ENCODE measurements at regions not wholly inside any gene's neighbourhood (a gene's known extent, or its start where the extent isn't known, plus 50 kb on each side); places are given as distances from the start of the nearest gene placed in this dataset.

DNA sequence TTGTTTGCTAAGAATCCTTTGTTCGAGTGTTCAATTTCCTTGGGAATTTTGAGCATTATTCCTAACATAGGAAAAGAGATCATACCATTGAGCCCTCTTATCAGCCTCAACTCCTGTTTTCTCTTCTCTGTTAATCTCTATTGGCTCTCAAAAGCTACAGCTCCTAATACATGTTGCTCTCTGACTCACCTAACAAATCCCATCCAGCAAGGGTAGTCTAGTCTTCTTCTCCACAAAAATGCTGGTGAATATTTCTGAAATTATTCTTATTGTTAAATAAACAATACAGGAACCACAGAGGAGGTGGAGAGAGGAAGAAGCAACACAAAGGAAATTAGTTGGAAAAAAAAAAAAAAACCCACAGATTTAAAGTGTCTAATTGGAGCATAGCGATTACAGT, 325.8 kb upstream of the NAALADL2 start:
- intact Hi-C loops (cut with DNase I) = no loop called here
- Histone ChIP-seq H3K4me3 (no peak overlapping the region), H3K27ac (replicated peaks in 1 of 4) (no peak overlapping the region), H3K36me3 (no peaks in the 10 kb centered on the region), H3K27me3 (no peaks in the 10 kb centered on the region), H3K9me3 (no peaks in the 10 kb centered on the region), H3K4me1 (no peaks in the 10 kb centered on the region)
- 92% methylated on average over 2 of the region's 2 CpGs for WGBS
- TF ChIP-seq, protein P1, sequence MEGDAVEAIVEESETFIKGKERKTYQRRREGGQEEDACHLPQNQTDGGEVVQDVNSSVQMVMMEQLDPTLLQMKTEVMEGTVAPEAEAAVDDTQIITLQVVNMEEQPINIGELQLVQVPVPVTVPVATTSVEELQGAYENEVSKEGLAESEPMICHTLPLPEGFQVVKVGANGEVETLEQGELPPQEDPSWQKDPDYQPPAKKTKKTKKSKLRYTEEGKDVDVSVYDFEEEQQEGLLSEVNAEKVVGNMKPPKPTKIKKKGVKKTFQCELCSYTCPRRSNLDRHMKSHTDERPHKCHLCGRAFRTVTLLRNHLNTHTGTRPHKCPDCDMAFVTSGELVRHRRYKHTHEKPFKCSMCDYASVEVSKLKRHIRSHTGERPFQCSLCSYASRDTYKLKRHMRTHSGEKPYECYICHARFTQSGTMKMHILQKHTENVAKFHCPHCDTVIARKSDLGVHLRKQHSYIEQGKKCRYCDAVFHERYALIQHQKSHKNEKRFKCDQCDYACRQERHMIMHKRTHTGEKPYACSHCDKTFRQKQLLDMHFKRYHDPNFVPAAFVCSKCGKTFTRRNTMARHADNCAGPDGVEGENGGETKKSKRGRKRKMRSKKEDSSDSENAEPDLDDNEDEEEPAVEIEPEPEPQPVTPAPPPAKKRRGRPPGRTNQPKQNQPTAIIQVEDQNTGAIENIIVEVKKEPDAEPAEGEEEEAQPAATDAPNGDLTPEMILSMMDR (IDR thresholded peaks at IDR 0.05) = no peak
- DNase-seq (ENCODE audit: extremely low spot score) = no peak

DNA sequence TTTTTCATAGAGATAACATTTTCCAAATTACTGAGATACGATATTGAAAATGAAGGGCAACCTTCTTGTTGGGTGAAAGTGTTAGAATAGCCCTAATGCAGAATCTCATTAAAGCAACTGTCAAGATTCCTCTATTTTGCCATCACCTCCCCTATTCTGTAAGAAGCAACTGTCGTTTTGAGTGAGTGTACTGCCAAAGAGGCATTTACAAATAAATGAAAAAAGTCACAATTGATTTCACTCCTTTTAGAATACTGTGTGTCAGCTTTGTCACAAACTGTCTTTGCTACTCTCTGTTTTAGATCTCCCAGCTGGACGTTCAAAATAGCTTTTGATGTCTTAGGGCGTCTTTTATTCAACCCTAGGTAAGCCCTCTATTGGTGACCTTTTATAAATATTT, 322.8 kb upstream of the NAALADL2 start:
- 76% methylated on average over 4 of the region's 4 CpGs for WGBS
- intact Hi-C loops (cut with DNase I) = no loop called here

DNA sequence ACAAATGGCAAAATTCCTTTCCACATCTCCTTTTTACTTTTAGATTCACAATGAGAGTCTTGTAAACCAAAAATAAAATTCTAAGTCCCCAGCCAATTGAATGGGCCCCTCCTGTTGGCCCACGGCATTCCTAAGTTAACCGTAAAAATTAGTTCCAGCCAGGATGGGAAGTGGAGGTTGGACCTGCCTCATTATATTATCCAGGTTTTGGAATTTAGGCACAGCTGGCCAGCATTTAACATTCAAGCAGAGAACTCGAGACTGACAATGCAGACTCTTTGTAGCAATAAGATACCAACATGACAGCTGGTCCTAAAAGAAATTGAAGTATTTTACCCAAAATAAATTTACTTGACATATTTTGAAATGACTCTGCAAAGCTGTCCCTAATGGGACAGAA, 321.0 kb upstream of the NAALADL2 start:
- Histone ChIP-seq H3K9me3 (no peaks in the 10 kb centered on the region), H3K4me1 (peaks cover 0 to 6% (median 0%) of the 10 kb centered on the region in 4 donors), H3K27ac (replicated peaks in 1 of 4) (no peak overlapping the region), H3K4me3 (no peak overlapping the region), H3K36me3 (no peaks in the 10 kb centered on the region), H3K27me3 (no peaks in the 10 kb centered on the region)
- no peak for TF ChIP-seq POLR2A (IDR thresholded peaks at IDR 0.05; ENCODE audit: low read depth)
- TF ChIP-seq EP300 (IDR thresholded peaks at IDR 0.05) = no peak
- TF ChIP-seq, protein P1 (IDR thresholded peaks at IDR 0.05) = no peak
- no peak for TF ChIP-seq POLR2AphosphoS5 (IDR thresholded peaks at IDR 0.05)
- no peak for DNase-seq (ENCODE audit: extremely low spot score)
- 75% methylated on average over 3 of the region's 3 CpGs for WGBS
- intact Hi-C loops (cut with DNase I) = no loop called here

More for the DNA sequence above, 322.8 kb upstream of the NAALADL2 start:
- DNase-seq (ENCODE audit: extremely low spot score) = no peak
- TF ChIP-seq POLR2A (IDR thresholded peaks at IDR 0.05; ENCODE audit: low read depth) = no peak
- no peaks in the 10 kb centered on the region for H3K27me3 ChIP-seq
- no peak overlapping the region for H3K27ac ChIP-seq (replicated peaks in 1 of 4)
- peaks cover 0 to 6% (median 0%) of the 10 kb centered on the region in 4 donors for H3K4me1 ChIP-seq
- H3K9me3 ChIP-seq = no peaks in the 10 kb centered on the region
- no peaks in the 10 kb centered on the region for H3K36me3 ChIP-seq
- H3K4me3 ChIP-seq = no peak overlapping the region

DNA sequence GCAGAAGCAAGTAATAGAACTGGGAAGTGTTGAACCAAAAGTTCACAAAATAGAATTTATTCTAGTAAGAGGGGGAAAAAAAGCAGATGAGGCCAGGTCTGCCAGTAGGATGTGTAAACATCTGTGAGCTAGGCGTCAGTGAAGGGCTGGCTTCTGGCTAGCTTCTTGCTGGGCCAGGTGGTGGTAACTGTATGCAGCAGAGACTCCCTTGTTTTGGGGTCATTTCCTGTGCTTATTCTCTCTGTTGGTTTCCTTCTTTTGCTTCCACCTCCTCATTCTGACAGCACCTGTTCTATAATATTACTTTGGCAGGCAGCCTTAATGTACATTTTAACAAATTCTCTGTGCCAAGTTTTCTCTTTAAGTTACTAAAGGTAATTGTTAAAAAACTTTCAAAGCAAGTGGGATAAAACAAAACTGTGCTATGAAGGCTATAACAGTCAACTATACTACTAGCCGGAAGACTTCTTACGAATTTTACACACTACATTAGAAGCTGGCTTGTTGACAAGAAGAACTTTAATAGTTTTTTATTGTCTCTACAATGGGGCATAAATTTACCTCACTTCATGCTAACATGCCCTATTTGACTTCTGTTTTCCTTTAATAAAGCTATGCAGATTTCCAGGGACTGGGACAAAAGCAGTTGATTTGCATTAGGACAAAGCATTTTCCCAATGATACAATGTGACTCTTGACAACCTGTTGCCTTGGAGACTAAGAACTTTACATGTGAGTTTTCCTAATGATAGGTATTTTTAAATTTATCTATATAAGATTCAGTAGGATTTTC, 318.8 kb upstream of the NAALADL2 start:
- TF ChIP-seq EP300 (IDR thresholded peaks at IDR 0.05) (no peak), POLR2AphosphoS5 (IDR thresholded peaks at IDR 0.05) (no peak), POLR2A (IDR thresholded peaks at IDR 0.05; ENCODE audit: low read depth) (no peak)
- TF ChIP-seq, protein P1 (IDR thresholded peaks at IDR 0.05) = no peak
- DNase-seq (ENCODE audit: extremely low spot score) = no peak
- WGBS = 64% methylated on average over 3 of the region's 3 CpGs
- Histone ChIP-seq H3K27me3 (no peaks in the 10 kb centered on the region), H3K9me3 (no peaks in the 10 kb centered on the region), H3K4me1 (peaks cover 0 to 6% (median 0%) of the 10 kb centered on the region in 4 donors), H3K27ac (replicated peaks in 1 of 4) (no peak overlapping the region), H3K36me3 (no peaks in the 10 kb centered on the region), H3K4me3 (no peak overlapping the region)
- intact Hi-C loops (cut with DNase I) = no loop called here

DNA sequence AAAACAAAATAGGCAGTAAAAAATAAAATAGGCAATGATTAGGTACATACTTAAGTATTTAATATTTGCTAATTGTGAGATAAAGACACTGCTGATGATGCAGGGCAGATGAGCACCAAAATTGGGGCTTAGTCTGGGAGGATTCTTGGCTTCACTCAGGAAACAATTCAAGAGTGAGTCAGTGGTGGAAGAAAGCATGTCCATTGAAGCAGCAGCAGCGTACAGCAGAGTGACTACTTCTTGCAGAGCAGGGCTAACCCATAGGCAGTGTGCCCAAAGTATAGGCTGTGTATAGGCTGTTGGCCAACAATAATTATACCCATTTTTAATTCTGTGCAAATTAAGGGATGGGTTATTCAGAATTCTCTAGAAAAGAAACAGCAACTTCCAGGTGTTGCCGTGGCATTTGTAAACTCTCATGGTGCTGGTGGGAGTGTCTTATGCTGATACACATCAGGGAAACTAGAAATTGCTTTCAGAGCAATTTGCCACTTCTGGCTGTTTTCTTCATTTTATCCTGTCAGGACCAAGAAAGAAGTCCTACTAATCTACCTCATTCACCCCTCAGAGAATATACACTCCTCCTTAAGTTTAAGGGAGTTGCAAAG, 317.3 kb upstream of the NAALADL2 start:
- Histone ChIP-seq H3K27me3 (no peaks in the 10 kb centered on the region), H3K36me3 (no peaks in the 10 kb centered on the region), H3K4me1 (peaks cover 0 to 6% (median 0%) of the 10 kb centered on the region in 4 donors), H3K27ac (replicated peaks in 1 of 4) (no peak overlapping the region), H3K9me3 (no peaks in the 10 kb centered on the region), H3K4me3 (no peak overlapping the region)
- 97% methylated on average over 2 of the region's 2 CpGs for WGBS
- no peak for DNase-seq (ENCODE audit: extremely low spot score)
- intact Hi-C loops (cut with DNase I) = no loop called here
- no peak for TF ChIP-seq POLR2AphosphoS5 (IDR thresholded peaks at IDR 0.05)
